Activated CD4-positive, alpha-beta T cell treated with anti-CD3 and anti-CD28 coated beads for 4 hours (primary cell): ENCODE measurements at regions not wholly inside any gene's neighbourhood (a gene's known extent, or its start where the extent isn't known, plus 50 kb on each side); places are given as distances from the start of the nearest gene placed in this dataset.

ENCODE experiments used
- DNase-seq, 2 donors: peaks; one replicate each; pipeline ENCODE4 v3.0.0-alpha.2; 2020

DNA sequence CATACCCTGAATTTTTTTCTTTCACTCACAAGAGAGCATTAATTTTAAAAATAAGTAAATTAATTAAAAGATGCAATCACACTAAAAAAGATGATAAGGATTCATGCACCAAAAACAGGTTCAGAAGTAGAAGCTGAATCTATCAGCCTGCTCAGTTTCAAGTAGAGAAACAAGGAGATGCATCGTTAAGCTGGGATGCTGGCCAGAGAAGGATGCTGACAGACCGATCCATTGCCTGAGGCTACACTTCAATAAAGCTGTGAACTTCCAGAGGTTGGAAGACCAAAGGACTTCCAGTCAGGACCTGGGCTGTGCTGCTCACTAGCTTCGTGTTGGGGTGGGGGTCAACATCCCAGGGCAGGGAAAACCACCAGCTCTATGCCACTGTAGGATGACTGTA is 457.7 kb downstream of the EFNA5 start:
- DNase-seq, result no peak

GRCh38 chr5:107211630-107212029 is 459.1 kb downstream of the EFNA5 start:
- no peak for DNase-seq

GRCh38 chr5:107208867-107209266 is 461.9 kb downstream of the EFNA5 start:
- no peak for DNase-seq

GRCh38 chr5:107204413-107204812 is 466.3 kb downstream of the EFNA5 start:
- no peak for DNase-seq

DNA sequence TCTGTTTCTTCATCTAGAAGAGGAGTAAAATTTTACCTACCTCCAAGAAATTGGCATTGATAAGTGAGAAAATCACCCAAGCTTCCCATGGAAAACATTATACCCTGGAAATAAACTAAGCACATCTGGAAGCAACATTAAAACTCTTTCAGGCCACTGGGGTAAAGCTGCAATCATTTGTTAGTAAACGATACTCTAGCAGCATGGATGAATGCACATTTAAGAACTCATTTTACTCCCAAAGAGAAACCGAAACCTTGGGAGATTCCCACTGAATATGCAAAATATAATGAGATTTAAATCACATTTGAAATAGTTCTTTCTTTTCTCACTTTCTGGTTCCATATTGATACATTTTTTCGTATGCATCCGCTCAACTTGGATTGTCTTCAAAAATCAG is 467.5 kb downstream of the EFNA5 start:
- DNase-seq, result no peak

DNA sequence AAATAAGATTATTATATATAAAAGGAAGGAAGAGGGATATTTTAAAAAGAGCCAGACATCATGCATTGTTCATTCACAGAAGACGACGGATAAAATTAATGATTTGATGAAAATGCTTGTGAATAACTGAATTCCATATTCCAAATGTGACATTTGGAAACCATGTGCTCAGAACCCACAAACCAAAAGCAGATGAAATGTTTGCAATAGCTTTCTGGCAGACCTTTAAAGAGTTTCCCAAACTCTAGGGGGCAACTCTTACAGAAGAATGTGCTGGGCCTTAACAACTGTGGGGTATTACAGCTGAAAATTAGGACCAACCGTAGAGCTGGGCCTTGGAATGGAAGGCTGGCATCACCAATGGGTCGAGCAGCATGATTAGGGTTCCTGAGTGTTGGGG is 471.0 kb downstream of the EFNA5 start:
- no peak for DNase-seq

GRCh38 chr5:107196500-107197059 is 474.2 kb downstream of the EFNA5 start:
- no peak for DNase-seq

DNA sequence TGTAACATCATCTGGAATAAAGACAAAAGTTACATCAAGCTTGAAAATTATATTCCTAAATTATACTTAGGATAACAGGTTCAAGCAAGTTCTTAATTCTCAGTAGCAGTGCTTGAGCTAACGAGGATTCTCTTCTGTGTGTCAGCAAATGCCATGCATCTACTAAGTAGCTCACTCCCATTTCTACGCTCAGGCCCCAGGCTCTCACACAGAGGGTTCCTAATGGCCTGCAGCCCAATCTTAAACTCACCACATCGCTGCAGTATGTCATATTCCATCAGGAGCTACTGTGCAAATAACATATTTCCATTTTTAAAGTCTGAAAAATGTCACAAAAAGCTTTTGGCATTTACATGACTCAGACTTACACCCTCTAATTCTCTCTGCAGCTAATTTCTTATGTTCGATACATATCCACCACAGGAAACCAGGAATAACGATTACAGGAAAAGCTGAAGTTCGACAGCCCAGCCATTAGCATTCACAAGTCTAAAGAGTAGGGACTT is 474.8 kb downstream of the EFNA5 start:
- no peak for DNase-seq

DNA sequence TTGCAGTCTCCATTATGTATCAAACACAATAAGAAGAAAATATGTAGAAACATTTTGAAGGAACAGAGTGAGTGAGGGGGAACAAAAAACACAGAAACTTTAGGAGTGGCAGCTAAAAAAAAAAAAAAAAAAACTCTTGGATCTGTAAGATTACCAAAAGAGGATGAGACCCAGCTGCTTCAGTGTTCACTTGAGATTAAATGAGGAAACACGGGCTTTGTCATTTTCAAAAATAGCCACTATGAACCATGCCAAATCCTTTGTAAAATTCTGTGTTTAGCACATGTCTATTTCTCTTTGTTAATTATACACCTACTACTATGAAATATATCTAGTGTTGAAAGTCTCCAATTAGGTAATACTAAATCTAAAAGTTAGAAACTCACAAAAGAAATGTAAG is 485.9 kb downstream of the EFNA5 start:
- DNase-seq, result no peak

DNA sequence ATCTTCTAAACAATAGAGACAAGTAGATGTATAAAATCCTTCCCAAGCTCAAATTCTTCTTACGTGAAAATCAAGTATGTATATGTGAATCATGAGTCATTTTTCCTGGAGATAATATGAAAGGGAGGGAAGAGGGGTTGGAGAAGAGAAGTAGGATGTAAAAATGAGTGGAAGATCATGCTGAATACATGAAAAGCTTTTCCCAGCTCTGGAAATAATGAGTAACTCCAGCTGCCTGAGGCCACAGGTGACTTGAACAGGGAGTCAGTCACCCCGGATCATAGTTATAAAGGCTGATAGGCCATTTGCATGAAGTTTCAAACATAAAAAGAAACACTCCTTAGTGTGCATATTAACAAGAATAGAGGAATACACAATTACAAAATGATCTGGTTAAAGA is 486.7 kb downstream of the EFNA5 start:
- DNase-seq, result no peak

DNA sequence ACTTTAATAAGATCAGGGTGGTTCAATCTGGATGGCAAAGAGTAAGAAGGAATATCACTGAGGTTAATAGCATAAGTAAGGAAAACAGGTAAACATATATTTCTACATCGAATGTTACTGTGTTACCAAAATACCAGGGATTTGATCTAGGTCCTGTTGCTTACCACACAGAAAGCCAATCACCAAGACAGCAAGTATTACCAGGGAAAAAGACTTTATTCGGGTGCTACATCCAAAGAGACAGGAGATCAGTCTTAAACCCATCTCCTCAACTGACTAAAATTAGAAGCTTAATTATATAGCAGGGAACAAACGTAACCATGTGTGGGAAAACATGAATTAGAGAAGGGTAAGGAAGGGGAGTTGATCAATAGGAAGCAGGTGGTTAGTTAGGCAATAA is 500.1 kb downstream of the EFNA5 start:
- DNase-seq, result no peak

- no peak for DNase-seq
Observed at GRCh38 chr5:107169867-107170266, 500.9 kb downstream of the EFNA5 start.

DNA sequence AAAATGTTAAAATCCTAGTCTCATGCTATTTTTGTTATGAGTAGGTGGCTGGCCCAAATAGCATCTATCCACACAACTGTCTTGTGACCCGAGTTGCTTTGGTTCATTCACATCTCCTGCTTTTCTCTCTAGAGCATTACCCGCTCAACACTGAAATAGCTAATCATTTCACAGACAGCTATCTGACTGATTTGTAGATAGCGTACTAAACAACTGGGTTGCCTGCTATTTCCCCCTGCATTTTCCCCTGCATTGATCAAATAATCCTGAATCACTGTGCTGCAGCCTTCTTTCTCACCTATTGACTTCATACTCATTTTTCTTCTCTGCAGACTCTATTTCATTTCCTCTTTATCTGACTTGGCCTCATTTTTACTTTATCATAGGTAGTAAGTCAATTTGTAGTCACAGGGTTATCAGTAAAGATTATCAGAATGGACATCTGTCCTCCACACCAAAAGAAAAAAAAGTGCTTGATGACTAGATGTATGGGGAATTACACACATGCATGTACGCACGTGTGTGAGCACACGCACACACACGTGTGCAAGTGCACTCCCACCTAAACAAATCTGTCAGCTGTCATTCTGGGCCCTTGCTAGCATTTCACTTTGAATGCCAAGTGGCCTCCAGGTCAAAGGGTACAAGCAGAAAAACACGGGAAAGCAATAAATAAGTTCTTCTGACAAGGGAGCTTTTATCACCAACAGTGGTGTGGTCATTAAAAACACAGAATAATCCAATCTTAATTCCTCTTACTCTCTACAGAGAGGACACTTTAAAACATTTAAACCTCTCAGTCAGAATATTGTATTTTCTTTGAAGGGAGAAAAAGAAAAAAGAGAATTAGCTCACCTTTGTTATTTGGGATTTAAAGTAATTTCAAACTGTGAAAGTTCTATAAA is 501.6 kb downstream of the EFNA5 start:
- DNase-seq, result no peak

- DNase-seq, result no peak
Observed at GRCh38 chr5:107168086-107168485, 502.7 kb downstream of the EFNA5 start.

DNA sequence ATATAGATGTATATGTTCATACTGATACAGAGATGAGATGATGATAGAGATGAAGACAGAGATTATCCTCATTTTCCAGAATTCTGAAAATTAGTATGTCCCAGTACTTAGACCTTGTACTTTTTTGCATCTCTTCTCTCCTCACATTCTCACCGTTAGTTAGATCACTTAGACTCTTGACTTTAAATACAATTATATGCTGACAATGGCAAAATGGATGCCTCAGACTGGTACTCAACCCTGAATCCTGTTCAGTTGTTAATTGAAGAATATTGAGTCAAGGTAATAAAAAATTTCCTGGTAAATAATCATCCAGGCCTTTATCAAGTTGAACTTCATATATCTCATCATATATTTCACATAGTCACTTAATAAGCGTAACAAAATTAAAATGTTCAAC is 505.4 kb downstream of the EFNA5 start:
- DNase-seq, result no peak

DNA sequence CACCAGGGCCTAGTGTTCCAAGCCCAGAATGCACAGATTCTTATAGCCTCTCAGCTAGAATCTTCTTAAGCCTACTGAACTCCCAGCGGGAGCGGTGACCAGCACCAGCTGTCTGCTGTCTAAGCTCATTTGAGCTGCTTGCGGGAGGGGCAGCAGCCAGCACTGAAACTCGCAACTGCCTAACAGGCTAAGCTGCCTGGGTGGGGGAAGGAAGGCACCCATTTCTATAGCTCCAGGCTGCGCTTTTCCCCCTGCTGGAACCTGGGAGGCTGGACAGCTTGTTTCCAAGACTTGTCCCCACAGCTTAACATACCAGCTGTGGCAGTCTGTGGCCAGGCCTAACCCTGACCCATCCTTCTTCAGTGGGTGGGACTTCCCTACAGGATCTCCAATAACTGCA is 512.9 kb downstream of the EFNA5 start:
- no peak for DNase-seq

- no peak for DNase-seq
Observed at GRCh38 chr5:107155707-107156106, 515.0 kb downstream of the EFNA5 start.

- no peak for DNase-seq
Observed at GRCh38 chr5:107154593-107154992, 516.1 kb downstream of the EFNA5 start.

GRCh38 chr5:107153283-107153682 is 517.5 kb downstream of the EFNA5 start:
- no peak for DNase-seq

GRCh38 chr5:107149243-107150005 is 521.3 kb downstream of the EFNA5 start:
- DNase-seq, result no peak

DNA sequence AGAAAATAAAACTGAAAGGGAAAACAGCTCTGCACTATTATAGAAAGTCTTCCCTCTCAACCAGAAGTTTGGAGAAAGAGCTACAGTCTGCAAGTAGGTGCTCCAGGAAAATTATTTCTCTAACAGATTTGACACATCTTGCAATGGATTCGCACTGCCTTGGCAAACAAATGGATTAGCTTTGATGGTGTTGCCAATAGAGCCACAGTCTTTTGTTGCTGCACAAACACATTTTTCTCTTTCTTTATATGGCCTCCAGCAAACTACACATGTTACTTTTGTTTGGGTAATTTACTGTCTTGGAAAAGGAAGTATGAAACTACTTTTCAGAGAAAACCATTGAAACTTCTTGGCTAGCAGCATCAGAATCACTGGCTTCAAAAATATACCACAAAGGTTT is 523.1 kb downstream of the EFNA5 start:
- no peak for DNase-seq

DNA sequence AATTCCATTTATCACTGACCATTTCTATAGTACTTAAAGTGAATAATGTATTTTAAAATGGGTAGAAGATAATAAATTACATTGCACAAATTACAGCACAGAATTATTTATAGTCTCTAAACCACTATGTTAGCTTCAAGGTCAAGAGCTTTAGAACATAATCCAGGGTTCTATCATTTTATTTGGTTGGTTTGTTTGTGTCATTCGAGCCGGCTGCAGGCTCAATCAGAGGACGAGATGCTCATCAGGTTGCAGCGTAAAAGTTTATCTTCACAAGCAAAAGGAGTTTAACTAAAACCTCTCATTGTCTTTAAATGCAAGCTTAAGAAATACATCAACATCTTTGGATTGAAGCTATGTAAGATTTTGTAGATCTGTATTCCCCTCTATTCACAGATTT is 523.8 kb downstream of the EFNA5 start:
- DNase-seq, result no peak

- DNase-seq, result no peak
Observed at GRCh38 chr5:107135391-107135790, 535.3 kb downstream of the EFNA5 start.

DNA sequence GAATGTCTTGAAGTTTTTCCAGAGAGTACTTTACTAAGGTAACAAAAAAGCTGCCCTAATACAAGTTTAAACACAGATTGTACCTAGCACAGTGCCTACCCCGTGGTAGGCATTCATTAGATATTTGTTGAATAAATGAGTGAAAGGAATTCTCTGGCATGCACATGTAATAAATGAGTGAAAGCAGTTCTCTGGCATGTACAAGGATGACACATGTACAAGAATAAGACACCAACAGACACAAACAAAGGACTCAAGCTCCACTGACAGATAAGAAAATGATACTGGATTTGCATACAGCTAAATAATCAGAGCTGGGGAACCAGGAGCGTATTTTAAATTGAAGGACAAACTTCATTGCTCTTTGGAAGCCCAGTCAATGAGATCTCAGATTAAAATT is 535.8 kb downstream of the EFNA5 start:
- DNase-seq, result no peak
